Choroid plexus epithelial cell (primary cell): ENCODE measurements at regions not wholly inside any gene's neighbourhood (a gene's known extent, or its start where the extent isn't known, plus 50 kb on each side); places are given as distances from the start of the nearest gene placed in this dataset.
"Not testable (repeated sequence)": the region's sequence is repeated elsewhere in the genome, so short reads cannot be mapped to it uniquely, and the experiment has no call there.

Source experiments
- DNase-seq: peaks from one replicate; pipeline ENCODE4 v3.0.0-alpha.2; 2010; ENCODE audit warnings: low read depth
- H3K4me3 ChIP-seq: 2 replicates; pipeline ENCODE4 v1.5.1; 2011; ENCODE audit warnings: low read depth, mild to moderate bottlenecking, control low read depth, low read length, moderate library complexity
- TF ChIP-seq, protein P1 (sequence below): conservative IDR thresholded peaks from 2 replicates; pipeline ENCODE4 v1.5.1; 2011; ENCODE audit warnings: low read depth, mild to moderate bottlenecking, control low read depth, inconsistent platforms, low read length, moderate library complexity

DNA sequence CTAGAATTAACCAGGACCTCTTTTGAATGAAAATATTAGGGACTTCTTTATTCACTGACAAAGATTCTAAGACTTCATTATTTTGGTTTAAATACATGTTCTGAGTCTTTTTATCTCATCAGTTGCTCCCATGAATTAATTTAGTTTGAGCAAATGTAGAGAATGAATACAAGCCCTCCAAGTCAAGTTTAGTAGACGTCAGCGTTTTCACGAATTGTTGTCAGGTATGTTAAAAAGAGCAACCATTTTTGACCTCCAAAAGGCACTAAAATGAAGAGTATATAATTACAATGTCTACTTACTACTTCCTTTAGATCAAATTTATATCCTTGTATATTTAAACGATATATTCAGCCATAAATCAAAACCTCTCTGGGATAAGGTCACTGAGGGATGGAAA, 809.3 kb upstream of the CDH6 start:
- DNase-seq = no peak
- H3K4me3 ChIP-seq = no peak overlapping the region

DNA sequence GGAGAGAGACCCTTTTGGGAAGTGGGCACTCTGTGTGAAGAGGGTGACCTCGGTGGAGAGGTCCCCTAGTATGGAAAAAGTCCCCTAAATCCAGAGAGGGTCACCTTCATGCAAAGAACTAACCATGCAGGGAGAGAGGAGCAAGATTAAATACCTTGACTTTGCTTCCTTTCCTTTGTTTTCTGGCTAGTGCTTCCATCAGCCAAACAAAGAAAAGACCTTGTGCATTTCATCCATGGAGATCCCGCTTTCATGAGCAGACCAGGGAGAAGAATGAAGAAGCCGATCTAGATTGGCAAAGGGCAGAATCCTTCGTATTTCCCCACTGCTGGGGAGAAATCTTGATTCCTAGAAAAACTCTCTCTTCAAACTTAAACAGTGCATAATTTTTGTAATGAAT, 813.3 kb upstream of the CDH6 start:
- TF ChIP-seq, protein P1, sequence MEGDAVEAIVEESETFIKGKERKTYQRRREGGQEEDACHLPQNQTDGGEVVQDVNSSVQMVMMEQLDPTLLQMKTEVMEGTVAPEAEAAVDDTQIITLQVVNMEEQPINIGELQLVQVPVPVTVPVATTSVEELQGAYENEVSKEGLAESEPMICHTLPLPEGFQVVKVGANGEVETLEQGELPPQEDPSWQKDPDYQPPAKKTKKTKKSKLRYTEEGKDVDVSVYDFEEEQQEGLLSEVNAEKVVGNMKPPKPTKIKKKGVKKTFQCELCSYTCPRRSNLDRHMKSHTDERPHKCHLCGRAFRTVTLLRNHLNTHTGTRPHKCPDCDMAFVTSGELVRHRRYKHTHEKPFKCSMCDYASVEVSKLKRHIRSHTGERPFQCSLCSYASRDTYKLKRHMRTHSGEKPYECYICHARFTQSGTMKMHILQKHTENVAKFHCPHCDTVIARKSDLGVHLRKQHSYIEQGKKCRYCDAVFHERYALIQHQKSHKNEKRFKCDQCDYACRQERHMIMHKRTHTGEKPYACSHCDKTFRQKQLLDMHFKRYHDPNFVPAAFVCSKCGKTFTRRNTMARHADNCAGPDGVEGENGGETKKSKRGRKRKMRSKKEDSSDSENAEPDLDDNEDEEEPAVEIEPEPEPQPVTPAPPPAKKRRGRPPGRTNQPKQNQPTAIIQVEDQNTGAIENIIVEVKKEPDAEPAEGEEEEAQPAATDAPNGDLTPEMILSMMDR = no peak
- DNase-seq = no peak

More for the DNA sequence above, 809.3 kb upstream of the CDH6 start:
- TF ChIP-seq, protein P1 = no peak

DNA sequence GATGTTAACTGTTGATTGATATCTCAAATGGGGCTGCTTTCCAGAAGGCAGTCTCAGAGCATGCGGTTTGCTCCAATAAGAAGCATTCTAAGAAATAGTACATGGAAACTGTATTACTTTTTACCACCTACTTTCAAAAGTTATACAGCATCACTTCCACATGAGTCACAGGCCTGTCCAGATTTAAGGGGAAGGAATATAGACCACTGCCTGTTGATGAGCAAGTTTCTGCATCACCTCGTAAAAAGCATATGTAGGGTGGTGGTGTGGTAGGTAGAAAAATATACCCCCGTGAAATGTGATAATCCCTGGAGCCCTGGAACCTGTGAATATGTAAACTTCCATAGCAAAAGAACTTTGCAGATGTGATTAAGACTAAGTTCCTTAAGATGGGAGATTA, 816.6 kb upstream of the CDH6 start:
- no peak for DNase-seq
- no peak overlapping the region for H3K4me3 ChIP-seq
- TF ChIP-seq, protein P1 = no peak

More for the DNA sequence above, 813.3 kb upstream of the CDH6 start:
- H3K4me3 ChIP-seq = no peak overlapping the region

DNA sequence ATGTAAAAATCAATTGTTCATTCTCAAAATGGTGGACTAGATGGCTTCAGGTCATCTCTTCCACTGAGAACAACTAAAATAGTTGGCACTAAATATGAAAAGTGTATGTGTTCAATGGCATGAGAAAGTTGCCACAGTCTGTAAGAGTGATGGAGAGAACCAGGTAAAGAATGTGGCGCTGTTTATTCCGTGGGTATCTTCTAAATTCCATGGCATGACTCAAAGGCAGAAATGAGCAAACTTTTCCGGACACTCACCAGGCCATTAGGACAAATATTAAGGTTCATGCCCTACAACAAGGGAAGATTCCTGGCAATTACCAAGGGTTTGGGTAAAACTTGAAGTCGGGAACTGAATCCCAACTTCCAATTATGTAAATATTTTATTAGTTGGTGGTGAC, 825.4 kb upstream of the CDH6 start:
- no peak overlapping the region for H3K4me3 ChIP-seq
- TF ChIP-seq, protein P1 = no peak
- peak; percentile 5 for DNase-seq

DNA sequence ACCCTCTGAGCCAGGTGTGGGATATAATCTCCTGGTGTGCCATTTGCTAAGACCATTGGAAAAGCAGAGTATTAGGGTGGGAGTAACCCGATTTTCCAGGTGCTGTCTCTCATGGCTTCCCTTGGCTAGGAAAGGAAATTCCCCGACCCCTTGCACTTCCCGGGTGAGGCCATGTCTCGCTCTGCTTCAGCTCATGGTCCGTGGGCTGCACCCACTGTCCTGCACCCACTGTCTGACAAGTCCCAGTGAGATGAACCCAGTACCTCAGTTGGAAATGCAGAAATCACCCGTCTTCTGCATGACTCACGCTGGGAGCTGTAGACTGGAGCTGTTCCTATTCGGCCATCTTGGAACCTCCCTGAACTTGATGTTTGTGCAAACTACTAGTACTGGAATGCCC, 828.5 kb upstream of the CDH6 start:
- H3K4me3 ChIP-seq, DNase-seq: not testable (repeated sequence)

DNA sequence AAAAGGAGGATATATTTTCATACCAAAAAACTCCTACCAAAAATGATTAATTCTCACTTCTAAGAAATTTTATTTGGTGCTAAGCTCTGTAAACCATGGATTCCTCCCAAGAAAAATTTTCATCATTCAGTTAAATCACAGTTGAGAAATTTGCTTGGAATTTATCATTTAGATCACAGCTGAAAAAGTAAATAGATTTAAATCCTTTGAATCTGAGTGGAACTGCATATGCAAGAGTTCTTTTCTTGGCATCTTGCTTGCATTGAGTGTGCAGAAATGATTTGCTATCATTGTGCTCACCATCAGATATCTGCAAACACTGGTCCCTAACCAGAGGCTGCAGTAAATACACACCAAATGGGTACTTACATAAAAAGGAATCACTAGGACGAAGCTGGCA, 836.1 kb upstream of the CDH6 start:
- TF ChIP-seq, protein P1 = no peak
- no peak overlapping the region for H3K4me3 ChIP-seq
- no peak for DNase-seq

DNA sequence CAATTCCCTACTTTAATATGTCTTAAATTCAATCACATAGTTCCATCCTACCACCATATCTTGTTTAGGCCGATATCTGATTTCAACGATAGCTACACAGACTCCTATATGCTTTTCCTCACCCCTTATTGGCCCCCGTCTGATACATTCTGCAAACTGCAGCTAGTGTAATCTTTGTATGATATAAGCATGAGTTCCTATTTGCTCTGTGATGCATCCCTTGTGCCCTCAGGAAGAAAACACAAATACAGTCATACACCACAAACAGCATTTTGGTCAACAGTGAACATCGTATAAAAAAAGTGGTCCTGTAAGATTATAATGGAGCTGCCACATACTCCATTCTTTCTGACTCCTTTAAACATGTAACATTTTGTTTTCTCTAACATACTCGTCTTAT, 837.8 kb upstream of the CDH6 start:
- no peak overlapping the region for H3K4me3 ChIP-seq
- DNase-seq = no peak
- TF ChIP-seq, protein P1 = no peak

DNA sequence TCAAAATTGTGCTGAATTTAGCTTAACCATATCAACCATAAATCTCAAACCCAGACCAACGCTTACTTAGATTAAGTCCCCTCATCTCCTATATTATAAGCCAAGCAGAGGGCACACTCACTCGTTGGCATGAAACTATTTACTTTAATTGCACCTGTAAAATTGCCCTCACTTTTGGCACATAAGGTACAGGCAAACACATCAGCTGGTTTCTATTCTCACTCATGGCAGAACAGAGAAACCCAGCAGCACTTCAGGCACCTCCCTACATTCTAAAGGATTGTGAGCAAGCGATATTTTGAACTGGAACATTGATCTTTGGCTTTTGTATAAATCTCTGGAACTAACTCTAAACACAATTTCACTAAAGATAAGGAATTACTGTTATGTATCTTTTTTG, 845.6 kb upstream of the CDH6 start:
- TF ChIP-seq, protein P1 = no peak
- DNase-seq = no peak
- H3K4me3 ChIP-seq = no peak overlapping the region

DNA sequence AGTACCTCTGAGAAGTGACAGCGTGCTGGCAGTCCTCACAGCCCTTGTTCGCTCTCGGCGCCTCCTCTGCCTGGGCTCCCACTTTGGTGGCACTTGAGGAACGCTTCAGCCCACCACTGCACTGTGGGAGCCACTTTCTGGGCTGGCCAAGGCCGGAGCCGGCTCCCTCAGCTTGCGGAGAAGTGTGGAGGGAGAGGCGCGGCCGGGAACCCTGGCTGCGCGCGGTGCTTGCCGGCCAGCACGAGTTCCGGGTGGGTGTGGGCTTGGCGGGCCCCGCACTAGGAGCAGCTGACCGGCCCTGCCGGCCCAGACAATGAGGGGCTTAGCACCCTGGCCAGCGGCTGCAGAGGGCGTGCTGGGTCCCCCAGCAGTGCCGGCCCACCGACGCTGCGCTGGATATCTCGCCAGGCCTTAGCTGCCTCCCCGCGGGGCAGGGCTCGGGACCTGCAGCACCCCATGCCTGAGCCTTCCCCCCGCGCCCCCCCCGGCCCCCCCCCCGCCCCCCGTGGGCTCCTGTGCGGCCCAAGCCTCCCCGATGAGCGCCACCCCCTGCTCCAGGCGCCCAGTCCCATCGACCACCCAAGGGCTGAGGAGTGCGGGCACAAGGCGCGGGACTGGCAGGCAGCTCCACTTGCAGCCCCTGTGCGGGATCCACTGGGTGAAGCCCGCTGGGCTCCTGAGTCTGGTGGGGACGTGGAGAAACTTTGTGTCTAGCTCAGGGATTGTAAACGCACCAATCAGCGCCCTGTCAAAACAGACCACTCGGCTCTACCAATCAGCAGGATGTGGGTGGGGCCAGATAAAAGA, 847.7 kb upstream of the CDH6 start:
- H3K4me3 ChIP-seq, DNase-seq: not testable (repeated sequence)
